ENCODE measurements at regions not wholly inside any gene's neighbourhood (a gene's known extent, or its start where the extent isn't known, plus 50 kb on each side); places are given as distances from the start of the nearest gene placed in this dataset.

DNA sequence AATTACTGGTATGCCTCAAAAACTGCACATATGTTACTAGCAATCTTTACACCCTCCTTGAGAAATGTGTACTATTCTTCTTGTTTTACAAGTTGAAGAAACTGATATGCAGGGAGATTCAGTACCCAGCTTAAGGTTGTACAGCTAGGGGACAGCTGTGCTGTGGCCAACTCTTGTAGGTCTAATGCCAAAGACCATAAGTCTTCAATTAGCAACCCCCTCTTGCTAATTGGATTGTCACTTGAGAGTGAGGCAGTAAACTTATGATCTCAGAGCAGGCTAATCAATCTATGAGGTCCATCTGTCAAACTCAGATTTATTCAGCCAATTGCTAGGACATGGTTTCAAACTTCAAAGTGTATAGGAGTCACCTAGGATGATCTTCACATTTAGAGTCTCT, 492.0 kb upstream of the USP24 start:
- TF ChIP-seq, protein P1, sequence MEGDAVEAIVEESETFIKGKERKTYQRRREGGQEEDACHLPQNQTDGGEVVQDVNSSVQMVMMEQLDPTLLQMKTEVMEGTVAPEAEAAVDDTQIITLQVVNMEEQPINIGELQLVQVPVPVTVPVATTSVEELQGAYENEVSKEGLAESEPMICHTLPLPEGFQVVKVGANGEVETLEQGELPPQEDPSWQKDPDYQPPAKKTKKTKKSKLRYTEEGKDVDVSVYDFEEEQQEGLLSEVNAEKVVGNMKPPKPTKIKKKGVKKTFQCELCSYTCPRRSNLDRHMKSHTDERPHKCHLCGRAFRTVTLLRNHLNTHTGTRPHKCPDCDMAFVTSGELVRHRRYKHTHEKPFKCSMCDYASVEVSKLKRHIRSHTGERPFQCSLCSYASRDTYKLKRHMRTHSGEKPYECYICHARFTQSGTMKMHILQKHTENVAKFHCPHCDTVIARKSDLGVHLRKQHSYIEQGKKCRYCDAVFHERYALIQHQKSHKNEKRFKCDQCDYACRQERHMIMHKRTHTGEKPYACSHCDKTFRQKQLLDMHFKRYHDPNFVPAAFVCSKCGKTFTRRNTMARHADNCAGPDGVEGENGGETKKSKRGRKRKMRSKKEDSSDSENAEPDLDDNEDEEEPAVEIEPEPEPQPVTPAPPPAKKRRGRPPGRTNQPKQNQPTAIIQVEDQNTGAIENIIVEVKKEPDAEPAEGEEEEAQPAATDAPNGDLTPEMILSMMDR (IDR thresholded peaks at IDR 0.05; ENCODE audit: borderline replicate concordance, insufficient read depth, low read depth, low read length) = no peak
- H3K4me3 ChIP-seq (ENCODE audit: low read depth, low read length) = no peak overlapping the region

DNA sequence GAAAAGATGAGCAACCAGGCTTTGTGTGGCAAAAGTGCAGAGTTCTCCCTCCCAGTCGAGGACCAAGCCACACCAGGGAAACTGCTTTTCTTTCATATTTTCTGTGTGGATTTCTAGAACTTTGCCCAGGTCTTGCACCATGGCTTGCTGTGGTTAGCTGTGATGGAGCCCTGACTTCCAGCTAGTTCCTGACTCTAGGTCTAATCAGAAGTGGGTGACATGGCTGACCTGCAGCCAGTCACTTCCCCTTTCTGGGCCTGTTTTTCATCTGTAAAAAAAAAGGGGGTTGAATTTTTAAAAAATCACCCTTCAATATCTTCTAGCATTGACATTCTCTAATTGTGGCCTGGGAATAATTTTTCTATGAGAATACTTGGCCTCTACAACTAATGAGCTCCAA, 491.2 kb upstream of the USP24 start:
- TF ChIP-seq, protein P1 (IDR thresholded peaks at IDR 0.05; ENCODE audit: borderline replicate concordance, insufficient read depth, low read depth, low read length) = no peak
- H3K4me3 ChIP-seq (ENCODE audit: low read depth, low read length) = no peak overlapping the region

DNA sequence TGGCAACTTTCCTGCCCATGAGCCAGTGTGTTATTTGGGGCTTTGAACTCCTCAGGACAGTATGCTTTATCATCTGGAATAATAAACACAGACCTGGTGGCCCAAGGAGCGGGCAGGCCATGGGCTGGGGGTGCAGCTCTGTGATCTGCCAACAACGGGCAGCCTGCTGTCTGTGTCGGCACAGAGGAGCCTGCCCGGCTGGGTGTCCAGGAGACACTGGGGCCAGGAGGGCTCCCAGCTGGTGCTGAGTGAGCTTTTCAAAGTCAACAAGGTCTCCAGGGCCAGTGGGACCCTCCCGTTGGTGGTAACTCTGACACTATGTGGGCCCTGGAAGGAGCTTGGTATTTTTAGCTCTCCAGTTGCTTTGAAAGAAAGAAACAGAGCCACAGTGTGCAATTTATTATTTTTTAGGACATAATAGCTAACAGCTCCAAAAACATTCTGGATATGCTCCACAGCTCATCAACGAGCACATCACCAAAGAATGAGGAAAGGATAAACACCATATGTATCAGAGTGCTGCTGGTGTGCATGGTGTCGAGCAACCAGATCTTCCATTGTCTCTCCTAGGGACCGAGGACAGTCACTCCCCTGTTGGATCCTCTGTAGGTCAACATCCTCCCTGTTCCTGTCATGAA, 488.7 kb upstream of the USP24 start:
- H3K4me3 ChIP-seq (ENCODE audit: low read depth, low read length) = no peak overlapping the region
- TF ChIP-seq, protein P1 (IDR thresholded peaks at IDR 0.05; ENCODE audit: borderline replicate concordance, insufficient read depth, low read depth, low read length) = no peak

DNA sequence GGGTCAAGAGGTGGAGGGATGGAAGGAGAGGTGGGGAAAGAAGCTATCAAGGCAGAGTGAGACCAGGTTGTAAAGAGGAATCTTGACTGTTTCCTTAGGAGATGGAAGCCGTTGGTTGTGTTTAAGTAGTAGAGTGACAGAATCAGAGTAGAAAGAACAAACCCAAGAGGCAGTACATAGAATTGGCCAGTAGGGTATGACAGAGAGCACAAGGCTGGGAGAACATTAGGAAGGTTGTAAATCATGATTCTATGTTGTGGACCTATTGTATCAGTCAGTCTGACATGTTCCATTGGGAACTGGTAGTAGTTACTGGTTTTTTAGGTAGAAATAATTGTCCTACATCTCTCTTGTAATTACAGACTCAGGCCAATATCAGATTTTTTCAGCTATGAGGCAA, 486.9 kb upstream of the USP24 start:
- TF ChIP-seq, protein P1 (IDR thresholded peaks at IDR 0.05; ENCODE audit: borderline replicate concordance, insufficient read depth, low read depth, low read length) = peak; percentile 85
- no peak overlapping the region for H3K4me3 ChIP-seq (ENCODE audit: low read depth, low read length)

DNA sequence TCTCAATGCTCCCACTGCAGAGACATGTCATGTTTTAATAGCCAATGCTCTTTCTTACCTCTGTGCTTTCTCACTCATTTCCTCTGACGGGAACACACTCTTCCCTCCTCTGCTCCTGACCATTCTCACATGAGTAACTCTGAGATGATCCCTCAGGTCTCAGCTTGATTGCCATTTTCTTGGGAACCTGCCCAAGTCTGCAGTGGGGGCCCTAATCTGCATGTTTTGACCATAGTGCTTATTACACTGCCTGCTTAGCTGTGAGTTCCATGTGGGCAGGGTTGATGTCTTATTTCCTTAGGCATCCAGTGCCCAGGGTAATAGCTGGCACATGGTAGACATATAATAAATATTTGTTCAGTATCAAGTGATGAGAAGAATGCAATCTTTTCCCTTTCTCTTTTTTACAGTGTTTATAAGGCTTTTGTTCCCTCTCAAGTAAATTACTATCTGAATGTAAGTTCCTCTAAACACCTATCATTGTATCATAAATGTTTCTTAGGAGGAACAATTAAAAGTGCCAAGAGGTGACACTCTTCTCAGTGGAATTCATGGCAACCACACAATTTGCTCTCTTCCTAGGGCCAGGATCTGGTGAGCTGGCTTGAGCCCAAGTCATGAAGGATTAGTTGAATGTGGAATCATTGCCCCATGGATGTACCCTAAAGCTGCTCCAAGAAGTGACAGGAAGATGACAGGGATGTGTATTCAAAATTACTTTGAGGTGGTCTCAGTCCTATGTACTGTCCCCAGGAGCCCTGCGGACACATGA, 485.4 kb upstream of the USP24 start:
- TF ChIP-seq, protein P1 (IDR thresholded peaks at IDR 0.05; ENCODE audit: borderline replicate concordance, insufficient read depth, low read depth, low read length) = no peak
- H3K4me3 ChIP-seq (ENCODE audit: low read depth, low read length) = no peak overlapping the region

DNA sequence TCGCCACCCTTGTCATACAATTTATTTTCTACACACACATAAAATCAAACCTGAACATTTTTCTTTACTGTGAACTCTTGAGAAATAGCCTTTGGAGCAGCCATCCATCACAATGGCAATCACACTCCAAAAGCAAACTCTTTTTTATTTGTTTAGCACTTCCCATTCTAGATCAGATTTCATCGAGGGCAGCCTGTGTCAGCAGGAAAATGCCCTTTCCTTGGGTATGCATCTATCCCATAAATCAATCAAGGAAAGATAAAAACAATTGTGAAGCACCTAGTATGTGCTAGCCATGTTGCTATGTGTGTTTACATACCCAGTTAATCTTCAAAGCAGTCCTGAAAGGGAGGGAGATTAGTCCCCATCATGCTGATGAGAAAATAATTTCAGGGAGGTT, 484.1 kb upstream of the USP24 start:
- H3K4me3 ChIP-seq (ENCODE audit: low read depth, low read length) = no peak overlapping the region
- TF ChIP-seq, protein P1 (IDR thresholded peaks at IDR 0.05; ENCODE audit: borderline replicate concordance, insufficient read depth, low read depth, low read length) = no peak

Measured in GM12875 (cell line).